Tibial artery (tissue), 4 donors: ENCODE measurements at regions not wholly inside any gene's neighbourhood (a gene's known extent, or its start where the extent isn't known, plus 50 kb on each side); places are given as distances from the start of the nearest gene placed in this dataset.
"Not testable (repeated sequence)": the region's sequence is repeated elsewhere in the genome, so short reads cannot be mapped to it uniquely, and the experiment has no call there.

ENCODE experiments used
- DNase-seq, 2 donors: peaks; one replicate each; pipeline ENCODE4 v3.0.0-alpha.2; 2019
- H3K27ac ChIP-seq, 2 donors: fragments of 200-600 bp; sonication (generic) in 1 of 2; 1 replicate in 1 of 2; 2 replicates in 1 of 2; pipeline ENCODE4 v1.5.1; 2018 to 2019; ENCODE audit warnings: mild to moderate bottlenecking in 1 of 2
- H3K27me3 ChIP-seq, 2 donors: fragments of 200-600 bp; sonication (generic) in 1 of 2; one replicate each; pipeline versions ENCODE4 v1.5.1 to v1.6.0; 2016 to 2019
- H3K36me3 ChIP-seq, 3 donors: fragments of 200-600 bp; sonication (generic) in 2 of 3; one replicate each; pipeline ENCODE4 v1.5.1; 2016 to 2019; ENCODE audit warnings: mild to moderate bottlenecking in 2 of 3
- H3K4me1 ChIP-seq, 4 donors: fragments of 200-600 bp; sonication (generic) in 2 of 4; 1 replicate in 3 of 4; 2 replicates in 1 of 4; pipeline ENCODE4 v1.5.1; 2016 to 2019
- H3K4me3 ChIP-seq, 2 donors: fragments of 200-600 bp; sonication (generic) in 1 of 2; 1 replicate in 1 of 2; 2 replicates in 1 of 2; pipeline ENCODE4 v1.5.1; 2018 to 2019; ENCODE audit warnings: mild to moderate bottlenecking in 2 of 2
- H3K9me3 ChIP-seq, 3 donors: fragments of 200-600 bp; sonication (generic) in 1 of 3; one replicate each; pipeline ENCODE4 v1.5.1; 2016 to 2019
- intact Hi-C: fragments of 100-400 bp; cut with DNase I; formaldehyde crosslinking; loops from one replicate; pipeline ENCODE4 v1.15.0; 2023; ENCODE audit warnings: low total_unique reads
- TF ChIP-seq, protein P1 (sequence below), 2 experiments: fragments of 200-600 bp in 1 of 2; fragments of 450-650 bp in 1 of 2; IDR thresholded peaks; one replicate each; pipeline ENCODE4 v1.5.1; 2017 to 2019; ENCODE audit warnings: antibody characterized with exemption in 2 of 2, mild to moderate bottlenecking in 1 of 2, moderate library complexity in 1 of 2

DNA sequence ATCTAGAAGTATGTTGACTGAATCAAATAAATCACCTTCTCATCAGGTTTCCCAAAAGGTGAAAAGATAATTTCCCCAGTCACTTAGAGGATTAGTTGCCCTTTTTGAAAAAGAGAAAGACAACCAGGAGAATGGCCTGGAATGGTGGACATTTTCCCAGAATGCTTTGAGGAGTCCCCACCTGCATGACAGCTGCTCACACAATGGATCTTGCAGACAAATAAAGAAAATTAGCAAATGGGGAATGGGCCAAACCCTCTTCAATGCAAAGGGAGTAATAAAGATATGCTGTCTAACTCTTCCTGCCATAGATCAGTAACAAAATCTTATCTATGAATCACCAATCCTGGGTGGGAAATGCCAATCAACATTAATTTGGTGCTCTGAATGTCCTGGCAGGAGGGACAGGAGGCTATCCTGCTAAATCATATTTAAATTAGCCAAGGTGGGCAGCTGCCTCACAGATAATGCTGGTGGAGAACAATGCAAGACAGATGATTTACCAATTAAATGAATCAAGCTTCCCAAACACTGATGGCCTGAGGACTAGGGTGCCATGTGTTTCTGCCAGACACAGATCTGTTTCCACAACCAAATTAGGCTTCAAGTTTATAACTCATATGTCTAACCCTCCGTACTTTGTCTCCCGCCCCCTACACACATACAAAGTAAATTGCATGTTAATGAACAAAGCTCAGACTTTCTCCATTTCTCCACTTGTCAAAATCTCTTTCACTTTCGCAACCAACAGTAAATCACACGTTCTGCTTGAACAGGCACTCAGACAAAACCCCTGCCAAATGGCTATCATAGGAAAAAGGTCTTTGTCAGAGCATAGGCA is 488.0 kb upstream of the PLXNA2 start:
- Histone ChIP-seq H3K4me3 (no peak overlapping the region), H3K27ac (no peak overlapping the region), H3K4me1 (no peaks in the 10 kb centered on the region), H3K9me3 (no peaks in the 10 kb centered on the region), H3K27me3 (no peaks in the 10 kb centered on the region), H3K36me3 (no peaks in the 10 kb centered on the region)
- DNase-seq = no peak
- TF ChIP-seq, protein P1, sequence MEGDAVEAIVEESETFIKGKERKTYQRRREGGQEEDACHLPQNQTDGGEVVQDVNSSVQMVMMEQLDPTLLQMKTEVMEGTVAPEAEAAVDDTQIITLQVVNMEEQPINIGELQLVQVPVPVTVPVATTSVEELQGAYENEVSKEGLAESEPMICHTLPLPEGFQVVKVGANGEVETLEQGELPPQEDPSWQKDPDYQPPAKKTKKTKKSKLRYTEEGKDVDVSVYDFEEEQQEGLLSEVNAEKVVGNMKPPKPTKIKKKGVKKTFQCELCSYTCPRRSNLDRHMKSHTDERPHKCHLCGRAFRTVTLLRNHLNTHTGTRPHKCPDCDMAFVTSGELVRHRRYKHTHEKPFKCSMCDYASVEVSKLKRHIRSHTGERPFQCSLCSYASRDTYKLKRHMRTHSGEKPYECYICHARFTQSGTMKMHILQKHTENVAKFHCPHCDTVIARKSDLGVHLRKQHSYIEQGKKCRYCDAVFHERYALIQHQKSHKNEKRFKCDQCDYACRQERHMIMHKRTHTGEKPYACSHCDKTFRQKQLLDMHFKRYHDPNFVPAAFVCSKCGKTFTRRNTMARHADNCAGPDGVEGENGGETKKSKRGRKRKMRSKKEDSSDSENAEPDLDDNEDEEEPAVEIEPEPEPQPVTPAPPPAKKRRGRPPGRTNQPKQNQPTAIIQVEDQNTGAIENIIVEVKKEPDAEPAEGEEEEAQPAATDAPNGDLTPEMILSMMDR (IDR thresholded peaks at IDR 0.05) = no peak
- intact Hi-C loops = no loop called here

GRCh38 chr1:208737161-208737560 is 493.0 kb upstream of the PLXNA2 start:
- Histone ChIP-seq H3K36me3 (no peaks in the 10 kb centered on the region), H3K27me3 (no peaks in the 10 kb centered on the region), H3K27ac (no peak overlapping the region), H3K4me3 (no peak overlapping the region), H3K9me3 (peaks cover 0 to 5% (median 0%) of the 10 kb centered on the region in 3 donors), H3K4me1 (no peaks in the 10 kb centered on the region)
- TF ChIP-seq, protein P1 (IDR thresholded peaks at IDR 0.05) = no peak
- intact Hi-C loops = no loop called here
- no peak for DNase-seq

GRCh38 chr1:208737922-208738321 is 493.7 kb upstream of the PLXNA2 start:
- H3K9me3 ChIP-seq = peaks cover 0 to 5% (median 0%) of the 10 kb centered on the region in 3 donors
- intact Hi-C loops = no loop called here
- TF ChIP-seq, protein P1 (IDR thresholded peaks at IDR 0.05) = no peak
- no peak for DNase-seq
- no peak overlapping the region for H3K4me3 ChIP-seq
- no peak overlapping the region for H3K27ac ChIP-seq
- H3K36me3 ChIP-seq = no peaks in the 10 kb centered on the region
- H3K4me1 ChIP-seq = no peaks in the 10 kb centered on the region
- H3K27me3 ChIP-seq = no peaks in the 10 kb centered on the region

GRCh38 chr1:208739636-208740035 is 495.5 kb upstream of the PLXNA2 start:
- H3K36me3 ChIP-seq, H3K4me3 ChIP-seq, H3K27me3 ChIP-seq, DNase-seq, H3K4me1 ChIP-seq, H3K9me3 ChIP-seq, H3K27ac ChIP-seq, intact Hi-C loops: not testable (repeated sequence)

- no peaks in the 10 kb centered on the region for H3K27me3 ChIP-seq
- no peaks in the 10 kb centered on the region for H3K36me3 ChIP-seq
- intact Hi-C loops = no loop called here
- TF ChIP-seq, protein P1 (IDR thresholded peaks at IDR 0.05) = no peak
- peaks cover 0 to 5% (median 0%) of the 10 kb centered on the region in 3 donors for H3K9me3 ChIP-seq
- DNase-seq = no peak
- H3K27ac ChIP-seq = no peak overlapping the region
- H3K4me1 ChIP-seq = no peaks in the 10 kb centered on the region
- no peak overlapping the region for H3K4me3 ChIP-seq
Measured at GRCh38 chr1:208741296-208741695, 497.1 kb upstream of the PLXNA2 start.

- H3K4me1 ChIP-seq = no peaks in the 10 kb centered on the region
- no peak overlapping the region for H3K4me3 ChIP-seq
- no peaks in the 10 kb centered on the region for H3K36me3 ChIP-seq
- TF ChIP-seq, protein P1 (IDR thresholded peaks at IDR 0.05) = no peak
- H3K9me3 ChIP-seq = no peaks in the 10 kb centered on the region
- no peaks in the 10 kb centered on the region for H3K27me3 ChIP-seq
- no peak overlapping the region for H3K27ac ChIP-seq
- no peak for DNase-seq
- intact Hi-C loops = no loop called here
Measured at GRCh38 chr1:208743361-208743760, 499.2 kb upstream of the PLXNA2 start.
